Panc1 (cell line): ENCODE measurements at regions not wholly inside any gene's neighbourhood (a gene's known extent, or its start where the extent isn't known, plus 50 kb on each side); places are given as distances from the start of the nearest gene placed in this dataset.
A peak's percentile ranks its signal among the peaks of the same experiment; 100 is the strongest.

Experiments used
- ATAC-seq: fragments of 200-7000 bp; cut with Tn5 transposase; 2 replicates; pipeline ENCODE4 v1.9.1; 2020; ENCODE audit warnings: mild to moderate bottlenecking, moderate library complexity
- BruUV-seq: library from RNA; stranded (reverse); fragments of 400-500 nt; replicated peaks from 2 replicates; lab custom pipeline; 2021; lab: Mats Ljungman, UMichigan
- CTCF ChIA-PET: fragments of 300-600 bp; sonication (Branson Sonifier 250); formaldehyde crosslinking; loops from one replicate; lab custom pipeline; 2022; ENCODE audit warnings: antibody characterized with exemption; lab: Charles Lee
- POLR2A ChIA-PET: fragments of 300-600 bp; sonication (Branson Sonifier 250); formaldehyde crosslinking; loops from one replicate; lab custom pipeline; 2022; ENCODE audit warnings: antibody characterized with exemption; lab: Charles Lee
- DNase-seq: peaks from one replicate; pipeline ENCODE4 v3.0.0-alpha.2; 2010; ENCODE audit warnings: low read depth, low spot score
- H3K27ac ChIP-seq: 2 replicates; pipeline ENCODE4 v1.5.1; 2011; ENCODE audit warnings: mild to moderate bottlenecking, low read length, inconsistent platforms
- H3K27me3 ChIP-seq: fragments of 200-500 bp; sonication (Bioruptor generic); 2 replicates; pipeline ENCODE4 v1.6.0; 2014; ENCODE audit warnings: low read length, inconsistent platforms; ENCODE audit not compliant: control insufficient read depth, insufficient read depth
- H3K36me3 ChIP-seq: fragments of 200-500 bp; sonication (Bioruptor generic); 2 replicates; pipeline ENCODE4 v1.5.1; 2014; ENCODE audit warnings: inconsistent platforms, mild to moderate bottlenecking, low read length, moderate library complexity; ENCODE audit not compliant: control insufficient read depth, insufficient read depth
- H3K4me1 ChIP-seq: 2 replicates; pipeline ENCODE4 v1.5.1; 2011; ENCODE audit warnings: inconsistent platforms, mild to moderate bottlenecking, low read length, moderate library complexity; ENCODE audit not compliant: control insufficient read depth, insufficient read depth
- H3K4me3 ChIP-seq, 2 experiments: 2 replicates each; pipeline ENCODE4 v1.5.1; 2011 to 2012; ENCODE audit warnings: low read depth in 2 of 2, low read length in 2 of 2, mild to moderate bottlenecking in 2 of 2, inconsistent platforms in 1 of 2, moderate library complexity in 1 of 2
- H3K9me3 ChIP-seq: fragments of 200-500 bp; sonication (Bioruptor generic); 2 replicates; pipeline ENCODE4 v1.5.1; 2014; ENCODE audit warnings: low read depth, mild to moderate bottlenecking, inconsistent platforms, low read length, moderate library complexity; ENCODE audit not compliant: control insufficient read depth, insufficient read depth
- CTCF ChIP-seq: fragments of 450-650 bp; IDR thresholded peaks from 2 replicates; pipeline ENCODE4 v1.5.1; 2017; ENCODE audit warnings: mild to moderate bottlenecking
- POLR2AphosphoS5 ChIP-seq: IDR thresholded peaks from 2 replicates; pipeline ENCODE4 v1.6.1; 2012; ENCODE audit warnings: mild to moderate bottlenecking, low read depth, low read length, moderate library complexity
- REST ChIP-seq, 2 experiments: IDR thresholded peaks; 2 replicates each; pipeline ENCODE4 v1.6.1; 2011 to 2012; ENCODE audit warnings: low read depth in 2 of 2, control low read depth in 1 of 2, low read length in 1 of 2, mild to moderate bottlenecking in 1 of 2, moderate library complexity in 1 of 2; ENCODE audit not compliant: insufficient read depth in 1 of 2
- SIN3A ChIP-seq: IDR thresholded peaks from 2 replicates; pipeline ENCODE4 v1.6.1; 2012; ENCODE audit warnings: low read depth, mild to moderate bottlenecking, low read length, moderate library complexity, borderline replicate concordance; ENCODE audit not compliant: insufficient read depth
- TCF7L2 ChIP-seq: IDR thresholded peaks from 2 replicates; pipeline ENCODE4 v1.6.1; 2011; ENCODE audit warnings: mild to moderate bottlenecking, low read depth, low read length, inconsistent platforms
- in situ Hi-C: cut with HindIII; loops from 2 replicates; pipeline ENCODE4 v1.10.0; 2016; ENCODE audit warnings: low sequenced_read_pairs, low pct_unique_long_range_greater_than_20kb
- intact Hi-C: fragments of 100-400 bp; cut with micrococcal nuclease; formaldehyde crosslinking; loops from one replicate; pipeline ENCODE4 v1.10.0; 2022; ENCODE audit not compliant: unreplicated experiment

- H3K9me3 ChIP-seq = no peaks in the 10 kb centered on the region
- no peaks in the 10 kb centered on the region for H3K27me3 ChIP-seq
- no peaks in the 10 kb centered on the region for H3K36me3 ChIP-seq
- H3K27ac ChIP-seq = peak overlapping the region; percentile 97; the same call in 1 of the 2 replicates
- no peak for DNase-seq
- CTCF ChIA-PET = no interaction called here
- no peak for ATAC-seq
- in situ Hi-C loops = no loop called here
- intact Hi-C loops = no loop called here
- TF ChIP-seq TCF7L2 (no peak), REST (IDR thresholded peaks at IDR 0.05; ENCODE audit: insufficient read depth in 1 of 2, low read depth in 2 of 2, low read length in 1 of 2) (no peak), CTCF (no peak), POLR2AphosphoS5 (no peak), SIN3A (no peak)
- H3K4me1 ChIP-seq = peaks cover 18% of the 10 kb centered on the region
- H3K4me3 ChIP-seq = no peak overlapping the region
- BruUV-seq = no TSS peak
- POLR2A ChIA-PET = no interaction called here
Measured at GRCh38 chr6:156376091-156376490, 401.1 kb upstream of the ARID1B start.

GRCh38 chr6:156359912-156360311 lies 417.3 kb upstream of the ARID1B start:
- BruUV-seq = no TSS peak
- Histone ChIP-seq H3K9me3 (no peaks in the 10 kb centered on the region), H3K4me1 (no peaks in the 10 kb centered on the region), H3K4me3 (no peak overlapping the region), H3K36me3 (no peaks in the 10 kb centered on the region), H3K27me3 (no peaks in the 10 kb centered on the region), H3K27ac (no peak overlapping the region)
- TF ChIP-seq SIN3A (no peak), CTCF (peak; percentile 24; the same call in 1 of the 2 replicates), TCF7L2 (no peak)
- no peak for DNase-seq
- CTCF ChIA-PET = no interaction called here
- intact Hi-C loops = no loop called here
- POLR2A ChIA-PET = no interaction called here
- no peak for ATAC-seq
- in situ Hi-C loops = no loop called here
